Right lobe of liver (tissue), 6 donors: ENCODE measurements at regions not wholly inside any gene's neighbourhood (a gene's known extent, or its start where the extent isn't known, plus 50 kb on each side); places are given as distances from the start of the nearest gene placed in this dataset.

Source experiments
- ATAC-seq, 4 donors: fragments of 200-7000 bp; cut with Tn5 transposase; one replicate each; pipeline ENCODE4 v1.9.1; 2020; ENCODE audit warnings: mild to moderate bottlenecking in 4 of 4, moderate library complexity in 4 of 4
- DNase-seq, 3 donors: peaks; one replicate each; pipeline ENCODE4 v3.0.0-alpha.2; 2020
- H3K27ac ChIP-seq, 3 donors: fragments of 200-600 bp; one replicate each; pipeline ENCODE4 v1.8.0; 2022
- H3K27me3 ChIP-seq, 2 donors: fragments of 200-600 bp; one replicate each; pipeline ENCODE4 v1.8.0; 2022
- H3K36me3 ChIP-seq, 4 donors: fragments of 200-600 bp; sonication (generic) in 1 of 4; one replicate each; pipeline versions ENCODE4 v1.5.1 to v1.8.0; 2017 to 2022; ENCODE audit warnings: control low read depth in 1 of 4
- H3K4me1 ChIP-seq, 4 donors: fragments of 200-600 bp; sonication (generic) in 1 of 4; one replicate each; pipeline versions ENCODE4 v1.5.1 to v1.8.0; 2017 to 2022; ENCODE audit warnings: control low read depth in 1 of 4
- H3K4me3 ChIP-seq, 3 donors: fragments of 200-600 bp; one replicate each; pipeline ENCODE4 v1.8.0; 2022
- H3K9me3 ChIP-seq, 4 donors: fragments of 200-600 bp; sonication (generic) in 1 of 4; one replicate each; pipeline versions ENCODE4 v1.5.1 to v1.8.0; 2017 to 2022; ENCODE audit warnings: control low read depth in 1 of 4
- POLR2A ChIP-seq: fragments of 450-650 bp; IDR thresholded peaks from one replicate; pipeline ENCODE4 v1.6.1; 2017; ENCODE audit warnings: antibody characterized with exemption, mild to moderate bottlenecking
- WGBS: methylation state at CpG from one replicate; pipeline ENCODE4 v1.1.6; 2018; ENCODE audit warnings: low coverage, low lambda C conversion rate; ENCODE audit not compliant: insufficient coverage; ENCODE audit errors: missing lambda C conversion rate; 5-methylcytosine and 5-hydroxymethylcytosine counted together
- intact Hi-C, 2 donors: fragments of 100-400 bp; cut with DNase I; formaldehyde crosslinking; loops; one replicate each; pipeline versions ENCODE4 v1.11.2 to v1.14.1; 2022
- TF ChIP-seq, protein P1 (sequence below), 4 donors: fragments of 200-600 bp in 3 of 4; fragments of 450-650 bp in 1 of 4; IDR thresholded peaks; one replicate each; pipeline versions ENCODE4 v1.5.1 to v1.8.0; 2016 to 2022; ENCODE audit warnings: antibody characterized with exemption in 4 of 4, mild to moderate bottlenecking in 2 of 4
- donor health status: DM: no; HTN: yes; CAD: no.
- donor health status: DM: no; HTN: no; CAD: no.
- donor health status: DM: no; HTN: no; CAD: no.
- donor health status: DM: no; HTN: yes; CAD: no.
- donor health status: DM: no; HTN: yes; CAD: no.

DNA sequence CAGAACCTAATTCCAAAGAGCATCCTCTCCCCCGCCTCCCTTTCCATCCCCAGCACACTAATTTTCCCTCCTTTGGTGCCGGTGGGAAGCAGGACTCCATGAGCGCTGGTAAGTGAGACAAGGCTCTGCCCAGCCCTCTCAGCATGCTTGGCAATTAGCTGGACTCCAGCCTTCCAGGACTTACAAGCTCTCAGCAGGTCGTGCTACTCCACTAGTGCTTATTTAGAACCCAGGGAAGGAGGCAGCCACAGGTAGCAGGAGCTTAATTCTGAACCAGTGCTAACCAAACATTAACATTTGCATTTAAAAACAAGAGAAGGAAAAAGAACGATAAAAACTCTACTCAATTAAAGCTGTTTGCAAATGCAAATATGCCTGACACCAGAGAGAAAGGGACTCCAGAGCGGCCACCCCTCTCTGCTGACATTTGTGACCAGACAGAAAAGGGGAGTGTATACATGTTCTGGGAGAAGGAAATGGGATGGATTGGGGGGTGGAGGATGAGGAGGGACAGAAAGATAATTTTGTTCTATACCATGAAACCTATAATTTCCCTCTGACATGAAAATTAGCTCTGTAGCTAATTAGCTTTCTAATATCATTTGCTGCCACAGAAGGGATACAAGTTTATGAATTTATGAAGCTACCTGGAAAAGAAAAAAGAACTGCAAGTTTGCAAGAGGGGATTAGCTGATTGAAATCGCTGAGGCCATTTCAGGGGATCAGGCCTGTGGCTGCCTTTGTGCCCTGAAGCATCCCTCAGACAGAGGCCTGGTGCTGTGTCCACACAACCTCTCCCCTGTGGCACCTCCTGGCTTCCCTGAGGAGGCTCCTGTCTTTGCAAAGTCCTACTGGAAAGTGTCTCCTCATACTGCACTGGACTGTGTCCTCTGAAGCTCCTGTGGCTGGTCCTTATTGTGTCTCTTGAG, 266.3 kb downstream of the SEC61B start:
- H3K27ac ChIP-seq = no peak overlapping the region
- H3K9me3 ChIP-seq = no peaks in the 10 kb centered on the region
- no peaks in the 10 kb centered on the region for H3K27me3 ChIP-seq
- ATAC-seq (no peak), DNase-seq (no peak)
- no peaks in the 10 kb centered on the region for H3K4me1 ChIP-seq
- intact Hi-C loops = no loop called here
- TF ChIP-seq, protein P1, sequence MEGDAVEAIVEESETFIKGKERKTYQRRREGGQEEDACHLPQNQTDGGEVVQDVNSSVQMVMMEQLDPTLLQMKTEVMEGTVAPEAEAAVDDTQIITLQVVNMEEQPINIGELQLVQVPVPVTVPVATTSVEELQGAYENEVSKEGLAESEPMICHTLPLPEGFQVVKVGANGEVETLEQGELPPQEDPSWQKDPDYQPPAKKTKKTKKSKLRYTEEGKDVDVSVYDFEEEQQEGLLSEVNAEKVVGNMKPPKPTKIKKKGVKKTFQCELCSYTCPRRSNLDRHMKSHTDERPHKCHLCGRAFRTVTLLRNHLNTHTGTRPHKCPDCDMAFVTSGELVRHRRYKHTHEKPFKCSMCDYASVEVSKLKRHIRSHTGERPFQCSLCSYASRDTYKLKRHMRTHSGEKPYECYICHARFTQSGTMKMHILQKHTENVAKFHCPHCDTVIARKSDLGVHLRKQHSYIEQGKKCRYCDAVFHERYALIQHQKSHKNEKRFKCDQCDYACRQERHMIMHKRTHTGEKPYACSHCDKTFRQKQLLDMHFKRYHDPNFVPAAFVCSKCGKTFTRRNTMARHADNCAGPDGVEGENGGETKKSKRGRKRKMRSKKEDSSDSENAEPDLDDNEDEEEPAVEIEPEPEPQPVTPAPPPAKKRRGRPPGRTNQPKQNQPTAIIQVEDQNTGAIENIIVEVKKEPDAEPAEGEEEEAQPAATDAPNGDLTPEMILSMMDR (IDR thresholded peaks at IDR 0.05) = no peak
- TF ChIP-seq POLR2A = no peak
- no peak overlapping the region for H3K4me3 ChIP-seq
- 59% methylated on average over 6 of the region's 7 CpGs for WGBS
- no peaks in the 10 kb centered on the region for H3K36me3 ChIP-seq

DNA sequence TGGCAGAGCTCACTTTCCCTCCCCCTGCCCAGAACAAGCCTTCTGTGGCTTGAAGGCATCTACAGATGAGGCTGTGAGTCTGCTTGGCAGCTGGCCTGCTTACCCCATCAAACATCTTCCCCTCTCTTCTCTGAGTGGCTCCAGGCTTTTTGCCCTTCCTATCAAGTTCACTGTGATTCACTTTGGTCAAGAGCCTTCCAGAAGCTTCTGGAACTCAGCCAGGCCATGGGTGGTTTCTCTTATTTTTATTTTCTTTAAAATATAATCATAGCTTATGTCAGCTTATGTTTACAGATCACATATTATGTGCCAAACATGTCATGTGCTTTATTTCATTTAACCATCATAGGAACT, 267.0 kb downstream of the SEC61B start:
- no peak for TF ChIP-seq POLR2A
- TF ChIP-seq, protein P1 (IDR thresholded peaks at IDR 0.05) = no peak
- Histone ChIP-seq H3K4me3 (no peak overlapping the region), H3K36me3 (no peaks in the 10 kb centered on the region), H3K4me1 (no peaks in the 10 kb centered on the region), H3K27me3 (no peaks in the 10 kb centered on the region), H3K27ac (no peak overlapping the region), H3K9me3 (no peaks in the 10 kb centered on the region)
- intact Hi-C loops = no loop called here
- DNase-seq (no peak), ATAC-seq (no peak)

DNA sequence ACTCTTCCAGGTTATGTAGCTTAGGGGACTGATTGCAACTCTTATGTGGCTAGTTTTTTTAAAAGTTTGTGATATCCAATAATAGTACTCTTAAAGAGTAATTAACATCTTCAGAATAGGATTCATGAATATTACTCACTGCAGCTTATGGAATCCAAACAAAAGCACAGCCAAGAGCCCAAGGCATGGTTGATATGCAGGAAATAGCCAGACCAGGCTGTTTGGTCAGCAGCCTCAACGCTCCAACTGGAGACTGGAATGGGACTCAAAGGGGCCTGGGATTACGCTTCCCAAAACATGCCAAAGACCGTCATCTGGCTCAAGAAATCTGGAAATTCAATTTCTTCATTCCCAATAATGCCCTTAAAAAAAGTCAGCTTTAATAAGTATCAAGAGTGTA, 268.6 kb downstream of the SEC61B start:
- H3K9me3 ChIP-seq = no peaks in the 10 kb centered on the region
- no peaks in the 10 kb centered on the region for H3K4me1 ChIP-seq
- DNase-seq = no peak
- H3K4me3 ChIP-seq = no peak overlapping the region
- WGBS = 0% methylated on average over 1 of the region's 3 CpGs
- no peak overlapping the region for H3K27ac ChIP-seq
- ATAC-seq = no peak
- intact Hi-C loops = no loop called here
- TF ChIP-seq, protein P1 (IDR thresholded peaks at IDR 0.05) = no peak
- no peak for TF ChIP-seq POLR2A
- no peaks in the 10 kb centered on the region for H3K36me3 ChIP-seq
- no peaks in the 10 kb centered on the region for H3K27me3 ChIP-seq

DNA sequence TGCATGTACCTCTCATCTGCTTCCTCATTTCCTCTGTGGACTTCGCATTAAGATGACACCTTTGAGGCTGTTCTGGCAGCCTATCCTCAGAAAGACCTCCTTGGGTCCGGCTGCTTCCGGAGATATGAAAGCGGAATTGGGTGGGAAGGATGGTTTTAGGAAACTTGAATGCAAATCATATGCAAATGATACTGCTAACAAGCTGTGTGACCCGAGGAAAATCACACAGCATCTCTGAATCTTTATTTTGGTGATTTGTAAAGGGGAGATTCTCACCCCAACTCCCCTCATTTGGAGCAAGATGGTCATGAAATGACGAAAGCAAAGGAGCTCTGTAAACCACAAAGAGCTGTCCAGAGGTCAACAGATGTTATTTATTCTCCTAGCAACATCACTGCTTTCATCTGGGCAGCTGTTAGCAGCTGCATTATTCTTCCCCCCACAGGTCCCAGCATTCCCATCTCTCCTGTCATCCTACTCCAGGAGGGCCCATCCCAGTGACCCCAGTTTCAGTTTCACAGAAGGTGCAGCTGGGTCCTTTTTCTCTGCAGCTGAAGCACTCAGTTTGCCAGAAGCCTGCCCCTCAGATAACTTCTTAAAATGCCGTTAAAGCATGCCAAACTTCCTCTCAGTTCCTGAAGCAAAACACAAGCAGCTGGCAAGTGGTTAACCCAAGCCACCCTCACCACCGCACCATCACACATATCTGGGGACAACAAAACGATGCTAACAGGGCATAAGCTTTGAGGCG, 269.5 kb downstream of the SEC61B start:
- WGBS = 54% methylated on average over 10 of the region's 10 CpGs
- Histone ChIP-seq H3K4me1 (no peaks in the 10 kb centered on the region), H3K36me3 (no peaks in the 10 kb centered on the region), H3K27me3 (no peaks in the 10 kb centered on the region), H3K9me3 (no peaks in the 10 kb centered on the region), H3K4me3 (no peak overlapping the region), H3K27ac (no peak overlapping the region)
- ATAC-seq = no peak
- intact Hi-C loops = no loop called here
- TF ChIP-seq, protein P1 (IDR thresholded peaks at IDR 0.05) = no peak
- TF ChIP-seq POLR2A = no peak
- no peak for DNase-seq
